ENCODE measurements at regions not wholly inside any gene's neighbourhood (a gene's known extent, or its start where the extent isn't known, plus 50 kb on each side); places are given as distances from the start of the nearest gene placed in this dataset.

DNA sequence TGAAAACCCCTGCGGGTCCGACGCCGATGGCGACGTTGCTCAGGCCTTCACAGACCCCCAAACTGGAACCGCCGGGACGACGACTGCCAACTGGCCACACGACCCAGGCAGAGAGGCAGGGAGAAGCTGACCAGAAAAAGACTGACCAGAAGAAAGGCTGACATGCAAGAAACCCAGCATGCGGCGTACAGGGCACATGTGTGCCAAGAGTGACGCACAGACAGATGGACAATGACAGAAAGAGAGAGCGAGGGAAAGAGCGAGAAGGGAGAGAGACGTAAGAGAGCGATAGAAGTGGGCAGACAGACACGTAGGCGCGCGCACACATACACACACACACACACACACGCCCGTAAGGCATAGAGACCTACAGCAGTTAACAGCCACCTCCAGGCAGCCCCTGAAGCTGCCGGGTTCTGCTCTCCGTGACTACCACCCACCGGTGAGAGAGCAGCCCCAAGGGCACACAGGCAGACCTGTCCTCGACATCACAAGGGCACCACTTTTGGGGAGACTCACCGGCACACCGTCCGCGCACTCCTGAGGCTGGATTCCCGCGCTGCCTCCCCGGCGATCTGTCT, 67.2 kb upstream of the ZNF527 start:
- peak overlapping the region in 1 of 3 donors; percentile 77 for H3K9ac ChIP-seq (ENCODE audit: low read length in 3 of 3)
- H3K4me1 ChIP-seq (ENCODE audit: control insufficient read depth in 2 of 3, insufficient read depth in 2 of 3, low read depth in 1 of 3, low read length in 3 of 3), result no peaks in the 10 kb centered on the region
- peak overlapping the region in 1 of 2 donors; percentile 24 for H3K27ac ChIP-seq (ENCODE audit: low read depth in 2 of 2, low read length in 2 of 2)
- H3K27me3 ChIP-seq (ENCODE audit: control insufficient read depth, insufficient read depth, low read length), result no peaks in the 10 kb centered on the region
- DNase-seq (no peak), FAIRE-seq (no peak)
- no peaks in the 10 kb centered on the region for H3K36me3 ChIP-seq (ENCODE audit: control insufficient read depth in 2 of 3, insufficient read depth in 3 of 3, low read length in 3 of 3)
- intact Hi-C loops (cut with DNase I), result no loop called here
- TF ChIP-seq, protein P1, sequence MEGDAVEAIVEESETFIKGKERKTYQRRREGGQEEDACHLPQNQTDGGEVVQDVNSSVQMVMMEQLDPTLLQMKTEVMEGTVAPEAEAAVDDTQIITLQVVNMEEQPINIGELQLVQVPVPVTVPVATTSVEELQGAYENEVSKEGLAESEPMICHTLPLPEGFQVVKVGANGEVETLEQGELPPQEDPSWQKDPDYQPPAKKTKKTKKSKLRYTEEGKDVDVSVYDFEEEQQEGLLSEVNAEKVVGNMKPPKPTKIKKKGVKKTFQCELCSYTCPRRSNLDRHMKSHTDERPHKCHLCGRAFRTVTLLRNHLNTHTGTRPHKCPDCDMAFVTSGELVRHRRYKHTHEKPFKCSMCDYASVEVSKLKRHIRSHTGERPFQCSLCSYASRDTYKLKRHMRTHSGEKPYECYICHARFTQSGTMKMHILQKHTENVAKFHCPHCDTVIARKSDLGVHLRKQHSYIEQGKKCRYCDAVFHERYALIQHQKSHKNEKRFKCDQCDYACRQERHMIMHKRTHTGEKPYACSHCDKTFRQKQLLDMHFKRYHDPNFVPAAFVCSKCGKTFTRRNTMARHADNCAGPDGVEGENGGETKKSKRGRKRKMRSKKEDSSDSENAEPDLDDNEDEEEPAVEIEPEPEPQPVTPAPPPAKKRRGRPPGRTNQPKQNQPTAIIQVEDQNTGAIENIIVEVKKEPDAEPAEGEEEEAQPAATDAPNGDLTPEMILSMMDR (IDR thresholded peaks at IDR 0.05; ENCODE audit: borderline replicate concordance, extremely low read depth, insufficient read depth), result no peak
- H3K4me3 ChIP-seq (ENCODE audit: low read length in 3 of 3), result peak overlapping the region; percentile 16 to 79 (median 66)
- peaks cover 0 to 3% (median 0%) of the 10 kb centered on the region in 3 donors for H3K9me3 ChIP-seq (ENCODE audit: control insufficient read depth in 2 of 3, insufficient read depth in 1 of 3, low read length in 3 of 3)

DNA sequence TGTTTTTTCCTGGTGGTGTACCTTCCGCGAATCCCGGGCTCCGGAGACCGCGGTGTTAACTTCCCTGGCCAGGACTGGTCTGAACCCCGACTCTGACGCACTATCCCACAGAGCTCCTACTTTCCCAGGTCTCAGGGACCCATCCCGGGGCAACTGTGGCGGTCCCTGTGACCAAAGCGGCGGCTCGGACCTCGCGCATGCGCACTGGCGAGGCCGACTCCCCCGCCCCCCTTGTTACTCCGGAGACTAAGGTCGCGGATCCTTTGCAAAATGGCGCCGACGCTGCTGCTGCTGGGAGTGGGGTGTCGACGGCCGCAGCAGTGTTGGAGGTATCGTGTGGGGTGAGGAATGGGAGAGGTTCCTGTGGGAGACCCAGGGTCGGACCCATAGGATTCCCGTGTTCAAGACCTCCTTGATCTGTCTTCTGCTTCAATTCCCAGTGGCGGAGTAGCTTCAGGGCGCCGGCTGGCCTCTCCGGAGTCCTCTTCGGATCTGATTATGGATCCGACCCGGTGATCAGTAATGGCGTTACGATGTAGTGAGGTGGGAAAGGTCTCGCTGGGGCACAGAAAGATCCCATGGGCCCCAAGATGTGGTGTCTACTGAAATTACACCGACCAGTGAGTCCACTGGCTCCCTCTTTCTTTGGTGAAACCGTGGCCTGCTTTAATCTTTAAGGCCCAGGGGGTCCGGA, 66.6 kb upstream of the ZNF527 start:
- H3K4me3 ChIP-seq (ENCODE audit: low read length in 3 of 3), result peak overlapping the region; percentile 16 to 79 (median 66)
- peak in 4 of 5 donors; percentile 23 to 87 (median 44) for DNase-seq

DNA sequence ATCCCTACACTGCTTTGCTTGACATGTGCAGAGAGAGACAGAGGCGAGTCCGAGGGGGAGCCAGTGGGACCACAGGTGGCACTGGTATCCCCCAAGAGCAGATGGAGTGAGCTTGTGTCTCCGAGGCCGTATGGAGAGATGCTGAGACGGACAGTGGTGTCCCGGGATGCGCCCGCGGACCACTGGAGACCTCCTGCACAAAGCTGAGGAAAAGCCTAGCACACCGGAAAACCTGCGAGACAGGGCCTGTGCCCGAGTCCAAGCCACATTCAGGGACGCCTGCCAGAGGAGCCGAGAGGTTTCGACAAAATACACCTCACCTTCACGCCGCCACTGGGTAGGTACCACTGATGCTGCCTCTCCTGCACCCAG, 66.0 kb upstream of the ZNF527 start:
- Histone ChIP-seq H3K4me3 (ENCODE audit: low read length in 3 of 3) (peak overlapping the region in 1 of 3 donors; percentile 79), H3K4me1 (ENCODE audit: control insufficient read depth in 2 of 3, insufficient read depth in 2 of 3, low read depth in 1 of 3, low read length in 3 of 3) (no peaks in the 10 kb centered on the region), H3K27ac (ENCODE audit: low read depth in 2 of 2, low read length in 2 of 2) (no peak overlapping the region), H3K9me3 (ENCODE audit: control insufficient read depth in 2 of 3, insufficient read depth in 1 of 3, low read length in 3 of 3) (peaks cover 0 to 3% (median 0%) of the 10 kb centered on the region in 3 donors), H3K27me3 (ENCODE audit: control insufficient read depth, insufficient read depth, low read length) (no peaks in the 10 kb centered on the region), H3K36me3 (ENCODE audit: control insufficient read depth in 2 of 3, insufficient read depth in 3 of 3, low read length in 3 of 3) (no peaks in the 10 kb centered on the region), H3K9ac (ENCODE audit: low read length in 3 of 3) (no peak overlapping the region)
- intact Hi-C loops (cut with DNase I), result no loop called here
- TF ChIP-seq, protein P1 (IDR thresholded peaks at IDR 0.05; ENCODE audit: borderline replicate concordance, extremely low read depth, insufficient read depth), result no peak
- DNase-seq, result no peak
- no peak for FAIRE-seq

More for the DNA sequence above, 66.6 kb upstream of the ZNF527 start:
- H3K27me3 ChIP-seq (ENCODE audit: control insufficient read depth, insufficient read depth, low read length), result no peaks in the 10 kb centered on the region
- no peak for FAIRE-seq
- no peaks in the 10 kb centered on the region for H3K36me3 ChIP-seq (ENCODE audit: control insufficient read depth in 2 of 3, insufficient read depth in 3 of 3, low read length in 3 of 3)
- peak overlapping the region in 1 of 3 donors; percentile 77 for H3K9ac ChIP-seq (ENCODE audit: low read length in 3 of 3)
- H3K9me3 ChIP-seq (ENCODE audit: control insufficient read depth in 2 of 3, insufficient read depth in 1 of 3, low read length in 3 of 3), result peaks cover 0 to 3% (median 0%) of the 10 kb centered on the region in 3 donors
- intact Hi-C loops (cut with DNase I), result no loop called here
- peak overlapping the region in 1 of 2 donors; percentile 24 for H3K27ac ChIP-seq (ENCODE audit: low read depth in 2 of 2, low read length in 2 of 2)
- TF ChIP-seq, protein P1 (IDR thresholded peaks at IDR 0.05; ENCODE audit: borderline replicate concordance, extremely low read depth, insufficient read depth), result no peak
- no peaks in the 10 kb centered on the region for H3K4me1 ChIP-seq (ENCODE audit: control insufficient read depth in 2 of 3, insufficient read depth in 2 of 3, low read depth in 1 of 3, low read length in 3 of 3)
